ENCODE measurements at regions not wholly inside any gene's neighbourhood (a gene's known extent, or its start where the extent isn't known, plus 50 kb on each side); places are given as distances from the start of the nearest gene placed in this dataset.

DNA sequence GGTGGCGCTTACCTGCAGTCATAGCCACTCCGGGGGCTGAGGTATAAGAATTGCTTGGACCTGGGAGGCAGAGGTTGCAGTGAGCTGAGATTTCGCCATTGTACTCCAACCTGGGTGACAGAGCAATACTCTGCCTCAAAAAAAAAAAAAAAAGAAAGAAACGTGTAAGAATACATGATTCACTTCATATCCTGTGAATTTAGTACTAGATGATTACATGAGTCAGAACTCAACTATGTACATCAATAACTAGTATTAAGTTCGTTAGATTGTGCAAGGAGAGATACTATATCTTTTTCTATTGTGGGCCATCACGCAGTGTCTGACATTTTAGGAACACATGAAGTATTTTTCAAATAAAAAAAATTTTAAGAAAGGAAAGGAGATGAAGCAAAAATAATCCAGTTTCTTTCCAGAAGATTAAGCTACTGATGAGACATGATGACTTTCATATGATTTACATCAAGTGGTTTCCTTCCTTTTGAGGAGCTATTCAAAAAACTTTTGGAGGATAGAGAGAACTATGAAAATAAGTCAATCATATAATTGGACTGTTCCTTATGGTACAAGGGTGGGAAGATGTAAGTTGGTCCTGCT lies 64.7 kb upstream of the EXOC1L start:
- TF ChIP-seq BHLHE40 (IDR thresholded peaks at IDR 0.05; ENCODE audit: borderline replicate concordance) (no peak), SP1 (IDR thresholded peaks at IDR 0.05) (no peak), TARDBP (IDR thresholded peaks at IDR 0.05) (no peak), SUZ12 (IDR thresholded peaks at IDR 0.05) (no peak), FOXM1 (IDR thresholded peaks at IDR 0.05; ENCODE audit: borderline replicate concordance) (no peak), LEF1 (IDR thresholded peaks at IDR 0.05; ENCODE audit: borderline replicate concordance) (no peak), ZNF384 (IDR thresholded peaks at IDR 0.05) (no peak)
